ENCODE measurements at regions not wholly inside any gene's neighbourhood (a gene's known extent, or its start where the extent isn't known, plus 50 kb on each side); places are given as distances from the start of the nearest gene placed in this dataset.

- Histone ChIP-seq H3K9me3 (replicated peaks; ENCODE audit: control insufficient read depth, insufficient read depth, low read depth, low read length) (no peaks in the 10 kb centered on the region), H3K4me3 (no peak overlapping the region), H3K4me1 (replicated peaks in 1 of 2; ENCODE audit: control insufficient read depth in 2 of 2, insufficient read depth in 2 of 2, low read length in 2 of 2) (no peaks in the 10 kb centered on the region), H3K9me1 (ENCODE audit: control insufficient read depth, insufficient read depth, low read length) (no peaks in the 10 kb centered on the region), H3K27ac (ENCODE audit: extremely low read depth, low read depth, low read length) (no peak overlapping the region), H3K27me3 (ENCODE audit: control insufficient read depth in 2 of 2, insufficient read depth in 2 of 2, low read length in 2 of 2) (no peaks in the 10 kb centered on the region), H4K20me1 (replicated peaks; ENCODE audit: control insufficient read depth, insufficient read depth, low read length) (no peaks in the 10 kb centered on the region), H3K4me2 (ENCODE audit: insufficient read depth, low read length) (no peak overlapping the region), H3K36me3 (ENCODE audit: control insufficient read depth, insufficient read depth, low read length) (no peaks in the 10 kb centered on the region), H2AFZ (ENCODE audit: low read depth, low read length) (no peak overlapping the region), H3K79me2 (ENCODE audit: control insufficient read depth, insufficient read depth, low read length) (no peaks in the 10 kb centered on the region), H3K9ac (ENCODE audit: insufficient read depth in 1 of 2, low read depth in 2 of 2, low read length in 2 of 2) (no peak overlapping the region)
- intact Hi-C loops (cut with micrococcal nuclease), result no loop called here
- ChIA-PET POLR2A (interaction anchor here (1.2 kb wide), 1 partner anchor 23 kb away, joined by 4 read pairs; no protein-coding TSS in a partner anchor), CTCF (ENCODE audit: low intra/inter-chr PET ratio) (no interaction called here)
- in situ Hi-C loops (cut with MboI), result no loop called here
- WGBS (ENCODE audit: insufficient coverage, low coverage, missing lambda C conversion rate), result 0% methylated on average over 3 of the region's 3 CpGs
- BruUV-seq (replicated peaks), result no TSS peak
- TF ChIP-seq PRMT5 (CRISPR knock-in tag; IDR thresholded peaks at IDR 0.05) (no peak), IRF9 (tag; IDR thresholded peaks at IDR 0.05) (no peak), CREM (IDR thresholded peaks at IDR 0.05; ENCODE audit: low read depth) (no peak), ETS2 (tag; IDR thresholded peaks at IDR 0.05; ENCODE audit: borderline replicate concordance, poor library complexity, severe bottlenecking) (no peak), POLR2G (IDR thresholded peaks at IDR 0.05; ENCODE audit: low read depth, low read length) (no peak), MXI1 (IDR thresholded peaks at IDR 0.05; ENCODE audit: low read depth, low read length) (no peak), ZBTB2 (IDR thresholded peaks at IDR 0.05) (no peak), ZNF609 (CRISPR knock-in tag; IDR thresholded peaks at IDR 0.05; ENCODE audit: borderline replicate concordance) (no peak), VEZF1 (CRISPR knock-in tag; IDR thresholded peaks at IDR 0.05) (0 out of 2 replicates have a peak, but pooled peaks have one; percentile 30)
- DNase-seq (ENCODE audit: extremely low read depth in 1 of 4, low spot score in 3 of 4), result no peak
- FAIRE-seq, result no peak
- ATAC-seq, result no peak
Measured at GRCh38 chr9:99628849-99629620, 192.7 kb upstream of the NR4A3 start.
